K562 (cell line): ENCODE measurements at regions not wholly inside any gene's neighbourhood (a gene's known extent, or its start where the extent isn't known, plus 50 kb on each side); places are given as distances from the start of the nearest gene placed in this dataset.

Experiments used
- CC2D1A ChIP-seq: fragments of 450-650 bp; IDR thresholded peaks from 2 replicates; pipeline ENCODE4 v1.6.1; 2017; ENCODE audit warnings: mild to moderate bottlenecking
- EWSR1 ChIP-seq: fragments of 450-650 bp; IDR thresholded peaks from 2 replicates; pipeline ENCODE4 v1.6.1; 2018; ENCODE audit warnings: borderline replicate concordance, mild to moderate bottlenecking, low read depth, moderate library complexity; ENCODE audit not compliant: partially characterized antibody
- TRIM25 ChIP-seq: fragments of 450-650 bp; IDR thresholded peaks from 2 replicates; pipeline ENCODE4 v1.7.0; 2016; ENCODE audit warnings: borderline replicate concordance

GRCh38 chr9:84411683-84412267 is 71.2 kb upstream of the SLC28A3 start:
- no peak for TF ChIP-seq TRIM25
- no peak for TF ChIP-seq CC2D1A
- TF ChIP-seq EWSR1: no peak
